ENCODE measurements at regions not wholly inside any gene's neighbourhood (a gene's known extent, or its start where the extent isn't known, plus 50 kb on each side); places are given as distances from the start of the nearest gene placed in this dataset.

DNA sequence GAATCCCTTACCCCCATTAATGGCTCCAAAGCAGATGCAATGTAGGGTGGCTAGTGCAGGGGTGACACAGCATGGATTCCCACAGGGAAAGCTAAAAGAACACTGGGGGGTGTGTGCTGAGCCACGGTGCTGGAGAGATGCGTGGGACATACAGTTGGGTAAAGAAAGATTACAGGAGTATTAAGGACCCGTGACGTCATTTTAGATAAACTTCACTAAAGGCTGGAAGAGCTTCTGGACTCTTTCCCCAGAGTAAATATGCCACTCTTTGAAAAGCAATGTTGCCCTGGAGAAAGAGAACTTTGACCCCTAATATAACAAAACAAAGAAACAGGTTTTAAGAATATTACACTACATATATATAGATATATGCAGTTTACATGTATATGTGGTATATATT, 481.5 kb upstream of the VSTM2A start:
- TF ChIP-seq CTCF (IDR thresholded peaks at IDR 0.05; ENCODE audit: low read length) (no peak), EZH2phosphoT487 (IDR thresholded peaks at IDR 0.05; ENCODE audit: low read length) (no peak)

All from MM.1S (cell line).